OCI-LY1 (cell line): ENCODE measurements at regions not wholly inside any gene's neighbourhood (a gene's known extent, or its start where the extent isn't known, plus 50 kb on each side); places are given as distances from the start of the nearest gene placed in this dataset.

Source experiments
- H2AFZ ChIP-seq: fragments of 200-600 bp; sonication (generic), shearing (Covaris generic); 2 replicates; pipeline ENCODE4 v1.6.0; 2014; ENCODE audit warnings: antibody characterized with exemption, mild to moderate bottlenecking, low read length
- H3F3A ChIP-seq: fragments of 200-600 bp; sonication (generic), shearing (Covaris generic); 2 replicates; pipeline ENCODE4 v1.6.0; 2014; ENCODE audit warnings: mild to moderate bottlenecking, antibody characterized with exemption, low read length, moderate library complexity; ENCODE audit not compliant: insufficient read depth
- H3K27ac ChIP-seq: fragments of 200-600 bp; sonication (generic); 2 replicates; pipeline ENCODE4 v1.5.1; 2014; ENCODE audit warnings: low read length, mixed run types, mild to moderate bottlenecking, low read depth; ENCODE audit not compliant: poor library complexity, severe bottlenecking
- H3K27me3 ChIP-seq: fragments of 200-600 bp; sonication (generic); 2 replicates; pipeline ENCODE4 v1.6.0; 2014; ENCODE audit warnings: antibody characterized with exemption, mild to moderate bottlenecking, low read length, moderate library complexity; ENCODE audit not compliant: insufficient read depth
- H3K36me3 ChIP-seq: fragments of 200-600 bp; sonication (generic); 2 replicates; pipeline ENCODE4 v1.6.1; 2014; ENCODE audit warnings: mild to moderate bottlenecking, antibody characterized with exemption, low read length, moderate library complexity, mixed read lengths; ENCODE audit not compliant: insufficient read depth
- H3K4me1 ChIP-seq: fragments of 200-600 bp; sonication (generic); 2 replicates; pipeline ENCODE4 v1.5.1; 2014; ENCODE audit warnings: mild to moderate bottlenecking, low read length, moderate library complexity; ENCODE audit not compliant: insufficient read depth, severe bottlenecking
- H3K4me2 ChIP-seq: fragments of 200-600 bp; sonication (generic), shearing (Covaris generic); 2 replicates; pipeline ENCODE4 v1.6.1; 2014; ENCODE audit warnings: low read length
- H3K4me3 ChIP-seq: fragments of 200-600 bp; sonication (generic); 2 replicates; pipeline ENCODE4 v1.5.1; 2014; ENCODE audit warnings: low read length, low read depth, mild to moderate bottlenecking, mixed read lengths; ENCODE audit not compliant: poor library complexity, severe bottlenecking
- H3K79me2 ChIP-seq: fragments of 200-600 bp; shearing (Covaris generic); 2 replicates; pipeline ENCODE4 v1.6.1; 2016; ENCODE audit warnings: mixed run types, low read length, mixed read lengths; ENCODE audit not compliant: insufficient read depth
- H3K9ac ChIP-seq: fragments of 200-600 bp; sonication (generic), shearing (Covaris generic); 2 replicates; pipeline ENCODE4 v1.6.1; 2014; ENCODE audit warnings: mild to moderate bottlenecking, low read length, mixed read lengths
- H3K9me2 ChIP-seq: fragments of 200-600 bp; sonication (generic), shearing (Covaris generic); 2 replicates; pipeline ENCODE4 v1.6.1; 2014; ENCODE audit warnings: low read depth, mild to moderate bottlenecking, low read length, mixed read lengths
- H3K9me3 ChIP-seq: fragments of 200-600 bp; shearing (Covaris generic); 2 replicates; pipeline ENCODE4 v1.6.1; 2014; ENCODE audit warnings: low read length, mixed read lengths
- H4K20me1 ChIP-seq: fragments of 200-600 bp; sonication (generic), shearing (Covaris generic); 2 replicates; pipeline ENCODE4 v1.6.0; 2016; ENCODE audit warnings: mild to moderate bottlenecking, low read length; ENCODE audit not compliant: insufficient read depth
- EZH2 ChIP-seq: fragments of 200-600 bp; sonication (generic), shearing (Covaris generic); IDR thresholded peaks from 2 replicates; pipeline ENCODE4 v1.8.0; 2017; ENCODE audit warnings: borderline replicate concordance, mixed run types, mild to moderate bottlenecking, antibody characterized with exemption, low read length, moderate library complexity, mixed read lengths
- TF ChIP-seq, protein P1 (sequence below): fragments of 200-600 bp; sonication (generic), shearing (Covaris generic); IDR thresholded peaks from 2 replicates; pipeline ENCODE4 v1.5.1; 2017; ENCODE audit warnings: mild to moderate bottlenecking, antibody characterized with exemption, low read length, moderate library complexity, mixed read lengths

DNA sequence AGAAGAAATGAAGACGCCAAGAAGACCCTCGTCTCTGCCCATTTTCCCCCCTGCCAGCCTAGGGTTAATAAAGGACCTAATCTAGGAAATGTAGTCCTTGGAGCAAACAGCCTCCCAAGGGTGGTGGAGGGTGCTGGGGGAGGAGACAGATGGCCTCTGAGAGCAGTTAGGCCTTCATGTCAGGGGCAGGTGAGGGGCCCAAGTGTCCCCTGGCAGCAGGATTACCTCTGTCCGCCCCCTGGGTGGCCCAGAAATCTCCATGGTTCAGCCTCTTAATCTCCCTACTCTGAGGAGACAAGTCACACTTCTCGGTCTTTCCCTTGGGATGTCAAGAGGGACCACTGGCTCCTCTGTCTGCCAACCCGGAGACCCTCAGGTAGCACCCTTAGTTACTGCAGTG lies 365.4 kb upstream of the TNRC6C start:
- Histone ChIP-seq H3K79me2 (no peaks in the 10 kb centered on the region), H2AFZ (no peak overlapping the region), H3K27me3 (peaks cover 6% of the 10 kb centered on the region; the same call in 1 of the 2 replicates), H3F3A (no peaks in the 10 kb centered on the region), H3K27ac (no peak overlapping the region), H3K9me2 (no peaks in the 10 kb centered on the region), H3K4me1 (no peaks in the 10 kb centered on the region), H3K4me3 (no peak overlapping the region), H3K9me3 (no peaks in the 10 kb centered on the region), H4K20me1 (no peaks in the 10 kb centered on the region), H3K36me3 (no peaks in the 10 kb centered on the region), H3K9ac (no peak overlapping the region), H3K4me2 (no peak overlapping the region)
- TF ChIP-seq EZH2, result no peak
- TF ChIP-seq, protein P1, sequence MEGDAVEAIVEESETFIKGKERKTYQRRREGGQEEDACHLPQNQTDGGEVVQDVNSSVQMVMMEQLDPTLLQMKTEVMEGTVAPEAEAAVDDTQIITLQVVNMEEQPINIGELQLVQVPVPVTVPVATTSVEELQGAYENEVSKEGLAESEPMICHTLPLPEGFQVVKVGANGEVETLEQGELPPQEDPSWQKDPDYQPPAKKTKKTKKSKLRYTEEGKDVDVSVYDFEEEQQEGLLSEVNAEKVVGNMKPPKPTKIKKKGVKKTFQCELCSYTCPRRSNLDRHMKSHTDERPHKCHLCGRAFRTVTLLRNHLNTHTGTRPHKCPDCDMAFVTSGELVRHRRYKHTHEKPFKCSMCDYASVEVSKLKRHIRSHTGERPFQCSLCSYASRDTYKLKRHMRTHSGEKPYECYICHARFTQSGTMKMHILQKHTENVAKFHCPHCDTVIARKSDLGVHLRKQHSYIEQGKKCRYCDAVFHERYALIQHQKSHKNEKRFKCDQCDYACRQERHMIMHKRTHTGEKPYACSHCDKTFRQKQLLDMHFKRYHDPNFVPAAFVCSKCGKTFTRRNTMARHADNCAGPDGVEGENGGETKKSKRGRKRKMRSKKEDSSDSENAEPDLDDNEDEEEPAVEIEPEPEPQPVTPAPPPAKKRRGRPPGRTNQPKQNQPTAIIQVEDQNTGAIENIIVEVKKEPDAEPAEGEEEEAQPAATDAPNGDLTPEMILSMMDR, result no peak

DNA sequence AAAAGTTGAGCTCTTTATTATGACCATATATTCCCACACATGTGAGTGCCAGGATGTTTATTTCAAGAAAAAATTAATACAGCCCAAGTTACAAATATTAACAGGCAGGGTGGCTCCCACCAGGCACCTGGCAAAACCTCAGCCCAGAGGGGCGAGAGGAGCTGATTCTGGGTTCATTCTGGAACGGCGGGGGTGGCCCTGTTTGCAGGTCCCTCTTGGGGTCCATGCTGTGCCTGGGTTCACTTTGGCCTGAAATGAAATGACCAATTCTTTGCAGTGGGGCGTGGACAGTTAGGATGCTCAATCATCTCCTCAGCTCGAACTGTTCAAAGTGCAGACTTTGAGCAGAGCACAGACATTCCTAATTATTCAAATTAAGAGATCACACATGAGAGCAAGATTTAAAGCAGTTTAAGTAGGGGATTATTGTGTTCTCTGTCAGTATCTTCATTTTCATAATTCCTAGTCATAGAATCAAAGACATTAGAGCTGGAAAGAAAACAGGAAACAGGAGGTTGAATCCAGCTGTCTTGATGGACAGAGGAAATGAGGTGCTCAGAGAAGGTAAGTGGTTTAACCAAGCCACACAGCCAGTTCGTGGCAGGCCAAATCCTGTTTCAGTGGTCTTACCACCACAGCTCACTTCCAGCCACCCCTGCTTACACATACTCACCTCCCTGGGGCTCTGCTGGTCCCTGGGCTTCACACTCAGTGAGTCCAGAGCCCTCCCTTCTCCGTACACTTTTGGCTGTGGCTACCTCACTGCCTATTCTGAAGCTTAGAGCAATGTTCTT lies 363.9 kb upstream of the TNRC6C start:
- H3F3A ChIP-seq, result no peaks in the 10 kb centered on the region
- no peaks in the 10 kb centered on the region for H3K4me1 ChIP-seq
- no peaks in the 10 kb centered on the region for H3K36me3 ChIP-seq
- H3K9me3 ChIP-seq, result no peaks in the 10 kb centered on the region
- no peaks in the 10 kb centered on the region for H3K9me2 ChIP-seq
- no peak overlapping the region for H3K4me3 ChIP-seq
- H4K20me1 ChIP-seq, result no peaks in the 10 kb centered on the region
- no peaks in the 10 kb centered on the region for H3K79me2 ChIP-seq
- no peak overlapping the region for H3K4me2 ChIP-seq
- peaks cover 6% of the 10 kb centered on the region; the same call in 1 of the 2 replicates for H3K27me3 ChIP-seq
- no peak overlapping the region for H3K27ac ChIP-seq
- TF ChIP-seq EZH2, result no peak
- TF ChIP-seq, protein P1, result no peak
- no peak overlapping the region for H2AFZ ChIP-seq
- no peak overlapping the region for H3K9ac ChIP-seq

GRCh38 chr17:77596491-77597417 lies 361.7 kb upstream of the TNRC6C start:
- no peak overlapping the region for H3K4me3 ChIP-seq
- peaks cover 14% of the 10 kb centered on the region; the same call in 1 of the 2 replicates for H3K27me3 ChIP-seq
- H3K4me2 ChIP-seq, result no peak overlapping the region
- H3K36me3 ChIP-seq, result no peaks in the 10 kb centered on the region
- no peaks in the 10 kb centered on the region for H3F3A ChIP-seq
- H3K9me2 ChIP-seq, result no peaks in the 10 kb centered on the region
- no peak overlapping the region for H3K9ac ChIP-seq
- H2AFZ ChIP-seq, result no peak overlapping the region
- TF ChIP-seq EZH2, result no peak
- TF ChIP-seq, protein P1, result no peak
- H3K27ac ChIP-seq, result no peak overlapping the region
- no peaks in the 10 kb centered on the region for H3K4me1 ChIP-seq
- no peaks in the 10 kb centered on the region for H3K9me3 ChIP-seq
- H4K20me1 ChIP-seq, result no peaks in the 10 kb centered on the region
- no peaks in the 10 kb centered on the region for H3K79me2 ChIP-seq
